ENCODE measurements at regions not wholly inside any gene's neighbourhood (a gene's known extent, or its start where the extent isn't known, plus 50 kb on each side); places are given as distances from the start of the nearest gene placed in this dataset.

DNA sequence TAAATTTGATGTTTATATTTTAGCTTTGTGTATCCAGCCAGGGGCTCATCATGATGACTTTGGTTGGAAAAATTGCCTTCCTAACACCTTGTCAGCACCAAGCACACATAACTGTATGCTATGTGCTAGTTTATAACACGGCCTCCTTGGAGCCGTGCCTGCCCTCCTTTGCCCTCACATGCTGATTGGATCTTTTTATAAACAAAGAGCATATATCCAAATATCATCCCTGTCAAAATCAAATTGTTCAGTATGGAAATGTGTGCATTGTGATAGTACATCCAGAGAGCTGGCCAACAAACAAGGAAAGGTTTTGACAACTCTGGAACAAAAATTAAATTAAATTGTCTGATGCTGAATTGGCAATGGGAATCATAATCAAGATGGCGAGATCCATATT lies 241.5 kb downstream of the DCDC2C start:
- no peak overlapping the region for H3K27ac ChIP-seq (ENCODE audit: low read depth, low read length)
- H3K36me3 ChIP-seq (ENCODE audit: control insufficient read depth, insufficient read depth, low read length), result no peaks in the 10 kb centered on the region
- no peak overlapping the region for H3K9ac ChIP-seq (ENCODE audit: low read length)
- H3K27me3 ChIP-seq (ENCODE audit: control insufficient read depth, insufficient read depth, low read length), result no peaks in the 10 kb centered on the region
- H3K4me1 ChIP-seq (ENCODE audit: control insufficient read depth, insufficient read depth, low read length), result no peaks in the 10 kb centered on the region
- H3K4me3 ChIP-seq (ENCODE audit: low read length), result no peak overlapping the region

DNA sequence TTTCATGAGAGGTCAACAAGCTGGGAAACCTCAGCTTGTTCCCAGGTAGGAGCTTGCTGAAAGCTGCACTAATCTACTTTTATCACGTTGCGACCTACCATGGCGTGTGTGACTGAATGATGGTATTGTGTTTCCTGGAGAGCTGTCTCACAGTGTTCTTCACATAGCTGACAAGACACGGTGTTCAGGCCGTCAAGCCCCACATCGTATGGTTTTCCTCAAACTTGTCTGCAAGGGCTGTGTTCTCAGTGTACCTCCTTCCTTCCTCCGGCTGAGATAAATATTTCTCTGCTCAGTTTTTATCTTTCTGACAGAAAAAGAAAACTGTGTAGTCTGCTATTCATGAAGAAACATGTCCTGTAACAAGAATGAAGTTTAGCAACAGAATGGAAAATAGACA lies 244.8 kb downstream of the DCDC2C start:
- Histone ChIP-seq H3K9ac (ENCODE audit: low read length) (no peak overlapping the region), H3K4me3 (ENCODE audit: low read length) (no peak overlapping the region), H3K27me3 (ENCODE audit: control insufficient read depth, insufficient read depth, low read length) (no peaks in the 10 kb centered on the region), H3K4me1 (ENCODE audit: control insufficient read depth, insufficient read depth, low read length) (no peaks in the 10 kb centered on the region), H3K27ac (ENCODE audit: low read depth, low read length) (no peak overlapping the region), H3K36me3 (ENCODE audit: control insufficient read depth, insufficient read depth, low read length) (no peaks in the 10 kb centered on the region)

DNA sequence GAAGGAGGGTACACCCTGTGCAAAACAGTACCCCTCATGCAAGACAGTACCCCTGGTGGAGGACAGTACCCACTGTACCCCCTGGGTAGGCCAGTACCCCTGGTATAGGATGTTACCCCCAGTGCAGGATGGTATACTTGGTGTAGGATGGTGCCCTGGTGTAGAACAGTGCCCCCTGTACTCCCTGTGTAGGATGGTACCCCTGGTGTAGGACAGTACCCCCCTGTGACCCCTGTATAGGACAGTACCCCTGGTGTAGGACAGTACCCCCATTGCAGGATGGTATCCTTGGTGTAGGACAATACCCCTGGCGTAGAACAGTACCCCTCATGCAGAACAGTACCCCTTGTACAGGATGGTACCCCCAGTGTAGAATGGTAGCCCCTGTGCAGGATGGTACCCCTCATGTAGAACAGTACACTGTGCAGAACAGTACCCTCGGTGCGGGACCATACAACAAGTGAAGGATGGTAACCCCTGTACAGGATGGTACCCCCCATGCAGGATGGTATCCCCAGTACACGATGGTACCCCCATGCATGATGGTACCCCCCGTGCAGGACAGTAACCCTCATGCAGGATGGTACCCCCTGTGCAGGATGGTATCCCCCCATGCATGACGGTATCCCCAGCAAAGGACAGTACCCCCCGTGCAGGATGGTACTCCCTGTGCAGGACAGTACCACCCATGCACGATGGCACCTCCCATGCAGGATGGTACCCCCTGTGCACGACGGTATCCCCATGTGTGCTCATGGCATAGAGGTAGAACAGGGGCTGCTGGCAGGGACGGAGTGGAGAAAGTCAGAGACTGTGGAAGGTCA lies 248.0 kb downstream of the DCDC2C start:
- no peaks in the 10 kb centered on the region for H3K4me1 ChIP-seq (ENCODE audit: control insufficient read depth, insufficient read depth, low read length)
- H3K9ac ChIP-seq (ENCODE audit: low read length), result no peak overlapping the region
- H3K4me3 ChIP-seq (ENCODE audit: low read length), result no peak overlapping the region
- H3K27me3 ChIP-seq (ENCODE audit: control insufficient read depth, insufficient read depth, low read length), result no peaks in the 10 kb centered on the region
- H3K27ac ChIP-seq (ENCODE audit: low read depth, low read length), result no peak overlapping the region
- H3K36me3 ChIP-seq (ENCODE audit: control insufficient read depth, insufficient read depth, low read length), result no peaks in the 10 kb centered on the region

DNA sequence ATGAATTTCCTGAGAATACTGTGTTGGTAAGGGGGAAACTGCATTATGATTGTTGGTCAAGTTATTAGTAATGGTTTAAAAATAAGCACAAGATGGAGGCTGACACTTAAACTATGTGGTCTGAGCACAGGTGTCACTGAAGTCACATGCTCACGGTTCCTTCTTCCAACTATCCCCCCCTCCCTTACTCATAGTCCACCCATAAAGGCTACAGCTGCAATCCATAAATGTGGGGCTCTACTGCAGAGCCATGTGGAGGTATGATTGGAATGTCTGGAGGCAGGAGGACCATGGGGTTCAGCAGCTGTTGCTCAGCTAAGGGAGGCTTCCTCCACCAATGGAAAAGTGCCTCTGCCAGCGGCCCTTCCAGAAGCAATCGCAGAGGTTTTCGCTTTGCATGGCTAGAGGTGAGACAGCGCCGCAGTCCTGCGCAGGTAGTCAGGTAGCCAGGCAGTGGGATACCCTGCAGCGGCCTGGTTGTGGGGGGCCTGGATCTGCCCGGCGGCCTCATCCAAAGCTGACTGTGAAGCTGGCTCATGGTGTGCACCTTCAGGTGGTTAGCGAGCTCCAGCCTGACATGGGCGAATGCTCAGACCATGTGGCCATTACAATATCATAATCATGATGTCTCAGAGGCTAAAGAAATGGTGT lies 249.6 kb downstream of the DCDC2C start:
- H3K4me1 ChIP-seq (ENCODE audit: control insufficient read depth, insufficient read depth, low read length), result no peaks in the 10 kb centered on the region
- no peak overlapping the region for H3K9ac ChIP-seq (ENCODE audit: low read length)
- H3K4me3 ChIP-seq (ENCODE audit: low read length), result no peak overlapping the region
- no peaks in the 10 kb centered on the region for H3K27me3 ChIP-seq (ENCODE audit: control insufficient read depth, insufficient read depth, low read length)
- no peak overlapping the region for H3K27ac ChIP-seq (ENCODE audit: low read depth, low read length)
- H3K36me3 ChIP-seq (ENCODE audit: control insufficient read depth, insufficient read depth, low read length), result no peaks in the 10 kb centered on the region

DNA sequence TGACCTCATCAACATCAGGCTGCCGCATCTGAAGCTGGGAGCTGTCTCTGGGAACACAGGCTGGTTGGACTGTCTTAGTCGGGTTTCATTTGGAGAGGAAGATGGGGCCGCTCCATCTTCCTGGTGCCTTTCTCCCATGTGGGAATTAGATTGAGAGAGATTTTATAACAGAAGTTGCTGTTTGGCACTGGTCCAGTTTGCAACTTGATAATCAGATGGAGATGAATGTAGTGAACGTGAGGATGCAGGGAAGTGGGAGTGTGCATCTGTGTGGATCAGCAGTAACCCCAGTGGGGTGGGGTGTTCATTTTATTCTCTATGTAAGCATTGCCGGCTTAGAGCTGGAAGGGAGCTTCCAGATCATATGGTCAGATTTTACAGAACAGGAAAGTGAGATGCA lies 250.9 kb downstream of the DCDC2C start:
- Histone ChIP-seq H3K4me1 (ENCODE audit: control insufficient read depth, insufficient read depth, low read length) (no peaks in the 10 kb centered on the region), H3K27me3 (ENCODE audit: control insufficient read depth, insufficient read depth, low read length) (no peaks in the 10 kb centered on the region), H3K36me3 (ENCODE audit: control insufficient read depth, insufficient read depth, low read length) (no peaks in the 10 kb centered on the region)

DNA sequence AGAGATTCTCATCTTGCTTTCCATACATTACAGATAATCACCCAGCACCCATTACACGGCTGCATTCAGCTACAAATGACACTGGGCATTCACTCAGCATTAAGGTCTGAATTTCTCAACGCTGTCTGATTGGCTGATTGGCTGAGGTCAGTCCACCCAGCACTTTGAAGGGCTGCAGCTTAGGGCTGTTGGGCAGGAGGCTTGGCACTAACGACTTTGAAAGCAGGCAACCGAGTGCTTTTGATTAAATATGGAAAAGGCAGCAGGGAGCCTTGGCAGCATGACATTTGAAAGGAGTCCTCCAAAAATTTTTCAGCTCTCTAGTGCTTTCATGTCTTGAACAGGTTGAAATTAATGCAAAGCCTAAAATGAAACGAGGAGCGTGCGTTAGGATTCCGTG lies 253.0 kb downstream of the DCDC2C start:
- H3K4me1 ChIP-seq (ENCODE audit: control insufficient read depth, insufficient read depth, low read length), result no peaks in the 10 kb centered on the region
- H3K27ac ChIP-seq (ENCODE audit: low read depth, low read length), result no peak overlapping the region
- no peak overlapping the region for H3K4me3 ChIP-seq (ENCODE audit: low read length)
- H3K36me3 ChIP-seq (ENCODE audit: control insufficient read depth, insufficient read depth, low read length), result no peaks in the 10 kb centered on the region
- no peak overlapping the region for H3K9ac ChIP-seq (ENCODE audit: low read length)
- H3K27me3 ChIP-seq (ENCODE audit: control insufficient read depth, insufficient read depth, low read length), result no peaks in the 10 kb centered on the region

More for the DNA sequence above, 250.9 kb downstream of the DCDC2C start:
- Histone ChIP-seq H3K4me3 (ENCODE audit: low read length) (no peak overlapping the region), H3K9ac (ENCODE audit: low read length) (no peak overlapping the region), H3K27ac (ENCODE audit: low read depth, low read length) (no peak overlapping the region)

DNA sequence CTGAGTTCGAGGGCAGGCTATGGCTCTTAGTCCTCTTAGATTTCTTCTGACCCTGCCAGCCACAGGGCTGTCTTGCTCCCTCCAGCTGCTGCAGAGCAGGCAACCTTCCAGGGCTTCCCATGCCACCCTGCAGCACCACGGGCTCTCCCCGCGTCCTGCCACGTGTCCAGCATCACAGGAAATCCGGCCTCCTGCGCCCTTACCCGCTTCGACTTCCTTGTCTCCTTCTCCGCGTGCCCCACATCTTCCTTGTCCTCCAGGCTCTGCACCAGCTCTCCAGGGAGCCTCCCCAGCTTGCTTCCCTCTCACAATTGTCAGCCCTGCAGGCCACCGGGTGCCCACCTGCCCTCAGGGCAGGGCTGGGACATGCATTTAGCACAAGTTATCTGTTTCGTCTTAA lies 253.5 kb downstream of the DCDC2C start:
- H3K27ac ChIP-seq (ENCODE audit: low read depth, low read length), result no peak overlapping the region
- H3K4me3 ChIP-seq (ENCODE audit: low read length), result no peak overlapping the region
- H3K27me3 ChIP-seq (ENCODE audit: control insufficient read depth, insufficient read depth, low read length), result no peaks in the 10 kb centered on the region
- H3K4me1 ChIP-seq (ENCODE audit: control insufficient read depth, insufficient read depth, low read length), result no peaks in the 10 kb centered on the region
- no peak overlapping the region for H3K9ac ChIP-seq (ENCODE audit: low read length)
- no peaks in the 10 kb centered on the region for H3K36me3 ChIP-seq (ENCODE audit: control insufficient read depth, insufficient read depth, low read length)

DNA sequence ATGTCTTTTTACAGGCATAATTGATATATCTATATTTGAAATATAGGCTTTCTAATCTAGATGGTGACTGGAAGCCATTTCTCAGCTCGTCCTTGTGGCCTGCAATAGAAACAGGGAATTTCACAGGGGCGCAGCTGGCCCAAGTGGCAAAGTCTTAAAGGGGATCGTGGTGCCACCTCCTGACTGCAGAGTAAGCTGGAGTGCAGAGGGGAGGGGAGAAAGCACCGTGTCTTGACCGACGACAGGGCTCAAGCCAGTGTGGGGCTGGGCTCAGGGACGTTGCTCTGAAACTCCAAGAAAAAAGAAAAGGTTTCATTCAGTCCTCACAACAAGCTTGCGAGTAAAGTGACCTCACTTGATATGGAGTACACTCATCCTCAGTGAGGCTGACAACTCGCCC lies 255.1 kb downstream of the DCDC2C start:
- Histone ChIP-seq H3K27ac (ENCODE audit: low read depth, low read length) (no peak overlapping the region), H3K4me1 (ENCODE audit: control insufficient read depth, insufficient read depth, low read length) (no peaks in the 10 kb centered on the region), H3K36me3 (ENCODE audit: control insufficient read depth, insufficient read depth, low read length) (no peaks in the 10 kb centered on the region), H3K4me3 (ENCODE audit: low read length) (no peak overlapping the region), H3K27me3 (ENCODE audit: control insufficient read depth, insufficient read depth, low read length) (no peaks in the 10 kb centered on the region), H3K9ac (ENCODE audit: low read length) (no peak overlapping the region)

DNA sequence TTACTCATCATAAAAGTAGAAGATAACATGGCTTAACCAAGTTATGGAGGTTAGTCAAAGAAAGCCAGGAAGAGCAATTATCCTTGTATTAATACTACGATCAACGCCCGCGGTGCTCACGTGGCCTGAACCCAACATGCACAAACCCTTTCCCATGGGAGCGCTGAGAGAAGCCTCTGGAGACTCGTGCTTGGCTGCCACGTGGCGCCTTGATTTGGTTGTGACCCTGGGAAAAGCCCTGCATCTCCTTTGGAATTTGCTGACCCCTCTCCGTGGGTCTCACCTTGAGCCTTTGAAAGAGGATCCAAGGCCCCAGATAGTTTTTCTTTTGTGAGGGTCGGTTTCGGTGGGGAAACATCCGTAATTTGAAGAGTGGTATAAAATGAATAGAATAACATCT lies 255.6 kb downstream of the DCDC2C start:
- H3K4me3 ChIP-seq (ENCODE audit: low read length), result no peak overlapping the region
- no peak overlapping the region for H3K9ac ChIP-seq (ENCODE audit: low read length)
- no peak overlapping the region for H3K27ac ChIP-seq (ENCODE audit: low read depth, low read length)
- no peaks in the 10 kb centered on the region for H3K36me3 ChIP-seq (ENCODE audit: control insufficient read depth, insufficient read depth, low read length)
- H3K27me3 ChIP-seq (ENCODE audit: control insufficient read depth, insufficient read depth, low read length), result no peaks in the 10 kb centered on the region
- H3K4me1 ChIP-seq (ENCODE audit: control insufficient read depth, insufficient read depth, low read length), result no peaks in the 10 kb centered on the region

DNA sequence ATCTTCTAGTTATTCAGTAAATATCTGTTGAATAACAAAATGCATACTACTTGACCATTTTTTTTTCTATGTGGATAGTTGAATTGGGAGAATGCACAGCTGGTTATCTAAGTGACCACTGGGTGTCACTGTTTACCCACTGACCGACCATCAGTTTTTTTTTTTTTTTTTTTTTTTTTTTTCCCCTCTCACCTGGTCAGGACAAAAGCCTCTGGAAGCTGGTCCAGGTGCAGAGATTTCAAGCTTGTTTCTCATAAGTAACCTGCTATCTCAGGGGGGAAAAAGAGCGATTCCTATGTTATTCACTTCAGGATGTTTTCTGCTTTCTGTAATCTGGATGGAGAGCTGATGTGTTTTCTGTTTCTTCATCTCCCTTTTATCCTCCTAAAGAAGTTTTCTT lies 256.0 kb downstream of the DCDC2C start:
- no peaks in the 10 kb centered on the region for H3K4me1 ChIP-seq (ENCODE audit: control insufficient read depth, insufficient read depth, low read length)
- no peaks in the 10 kb centered on the region for H3K27me3 ChIP-seq (ENCODE audit: control insufficient read depth, insufficient read depth, low read length)
- H3K9ac ChIP-seq (ENCODE audit: low read length), result no peak overlapping the region
- H3K4me3 ChIP-seq (ENCODE audit: low read length), result no peak overlapping the region
- no peaks in the 10 kb centered on the region for H3K36me3 ChIP-seq (ENCODE audit: control insufficient read depth, insufficient read depth, low read length)
- H3K27ac ChIP-seq (ENCODE audit: low read depth, low read length), result no peak overlapping the region

DNA sequence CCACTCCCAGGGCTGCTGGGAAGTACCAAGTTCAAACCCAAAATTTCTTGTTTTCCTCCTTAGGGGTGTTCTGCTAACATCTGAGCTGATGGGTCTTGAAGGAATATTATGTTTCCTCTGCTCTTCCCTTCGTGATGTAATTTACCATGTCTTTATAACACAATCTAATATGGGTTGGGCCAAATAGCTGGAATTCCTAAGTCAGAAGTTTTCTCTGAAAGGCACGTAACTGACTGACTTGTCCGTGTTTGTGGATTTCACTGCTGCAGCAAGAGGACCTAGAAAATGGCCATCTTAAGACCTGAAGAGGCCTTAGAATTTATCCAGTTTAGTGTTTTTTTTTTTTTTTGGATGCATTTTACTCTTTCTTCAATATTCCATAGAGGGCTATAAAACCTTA lies 256.7 kb downstream of the DCDC2C start:
- Histone ChIP-seq H3K4me3 (ENCODE audit: low read length) (no peak overlapping the region), H3K9ac (ENCODE audit: low read length) (no peak overlapping the region), H3K27ac (ENCODE audit: low read depth, low read length) (no peak overlapping the region), H3K4me1 (ENCODE audit: control insufficient read depth, insufficient read depth, low read length) (no peaks in the 10 kb centered on the region), H3K36me3 (ENCODE audit: control insufficient read depth, insufficient read depth, low read length) (no peaks in the 10 kb centered on the region), H3K27me3 (ENCODE audit: control insufficient read depth, insufficient read depth, low read length) (no peaks in the 10 kb centered on the region)

DNA sequence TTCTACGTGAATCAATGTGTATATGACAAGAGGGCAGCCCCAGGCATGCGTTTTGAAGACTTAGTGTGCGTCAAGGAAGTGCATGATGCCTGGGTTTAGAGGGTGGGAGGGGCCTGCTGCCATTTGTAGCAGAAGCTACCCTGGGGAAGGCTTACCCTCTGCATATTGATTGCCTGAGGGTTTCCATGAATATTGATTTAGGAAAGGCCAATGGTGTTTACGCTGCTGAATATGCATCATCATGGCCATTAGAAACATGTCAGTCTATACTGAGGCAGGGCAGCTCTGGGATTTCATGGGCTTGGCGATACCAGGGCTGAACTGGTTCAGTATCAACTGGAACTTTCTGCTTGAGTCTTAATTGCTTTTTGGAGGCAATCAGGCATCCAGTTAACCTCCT lies 259.3 kb downstream of the DCDC2C start:
- Histone ChIP-seq H3K4me3 (ENCODE audit: low read length) (no peak overlapping the region), H3K4me1 (ENCODE audit: control insufficient read depth, insufficient read depth, low read length) (no peaks in the 10 kb centered on the region), H3K36me3 (ENCODE audit: control insufficient read depth, insufficient read depth, low read length) (no peaks in the 10 kb centered on the region), H3K27ac (ENCODE audit: low read depth, low read length) (no peak overlapping the region), H3K9ac (ENCODE audit: low read length) (no peak overlapping the region), H3K27me3 (ENCODE audit: control insufficient read depth, insufficient read depth, low read length) (no peaks in the 10 kb centered on the region)

DNA sequence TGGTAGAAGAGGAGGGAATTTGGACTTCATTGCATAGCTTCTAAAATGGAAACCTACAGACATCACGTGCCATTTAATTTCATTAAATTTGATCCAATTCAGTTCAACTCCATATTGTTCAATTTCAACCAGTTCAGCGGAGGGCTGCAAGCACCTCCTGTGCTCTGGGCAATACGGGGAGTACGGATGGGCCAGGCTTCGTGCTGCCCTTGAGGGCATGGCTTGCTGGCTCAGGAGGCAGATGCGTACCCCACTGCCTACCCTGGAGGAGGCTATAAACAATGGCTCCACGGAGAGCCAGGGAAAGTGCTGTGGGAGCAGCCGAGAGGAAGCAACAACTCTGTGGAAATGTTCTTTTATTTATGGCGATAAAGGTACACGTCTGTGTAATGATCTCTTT lies 261.8 kb downstream of the DCDC2C start:
- Histone ChIP-seq H3K27ac (ENCODE audit: low read depth, low read length) (no peak overlapping the region), H3K4me1 (ENCODE audit: control insufficient read depth, insufficient read depth, low read length) (no peaks in the 10 kb centered on the region), H3K9ac (ENCODE audit: low read length) (no peak overlapping the region), H3K36me3 (ENCODE audit: control insufficient read depth, insufficient read depth, low read length) (no peaks in the 10 kb centered on the region), H3K27me3 (ENCODE audit: control insufficient read depth, insufficient read depth, low read length) (no peaks in the 10 kb centered on the region), H3K4me3 (ENCODE audit: low read length) (no peak overlapping the region)

All from rectal smooth muscle tissue (tissue), 1 donor.